GM18951 (cell line): ENCODE measurements at regions not wholly inside any gene's neighbourhood (a gene's known extent, or its start where the extent isn't known, plus 50 kb on each side); places are given as distances from the start of the nearest gene placed in this dataset.

Experiments
- POLR2A ChIP-seq: IDR thresholded peaks from 4 replicates; pipeline ENCODE4 v1.6.1; 2011; ENCODE audit warnings: mild to moderate bottlenecking; ENCODE audit not compliant: insufficient read length, insufficient read depth; ENCODE audit errors: extremely low read depth
- in situ Hi-C: fragments of 300-500 bp; cut with MboI; formaldehyde crosslinking; loops from one replicate; pipeline ENCODE4 v1.12.0; 2022; ENCODE audit warnings: low sequenced_read_pairs, mixed read lengths, inconsistent platforms; ENCODE audit not compliant: unreplicated experiment

DNA sequence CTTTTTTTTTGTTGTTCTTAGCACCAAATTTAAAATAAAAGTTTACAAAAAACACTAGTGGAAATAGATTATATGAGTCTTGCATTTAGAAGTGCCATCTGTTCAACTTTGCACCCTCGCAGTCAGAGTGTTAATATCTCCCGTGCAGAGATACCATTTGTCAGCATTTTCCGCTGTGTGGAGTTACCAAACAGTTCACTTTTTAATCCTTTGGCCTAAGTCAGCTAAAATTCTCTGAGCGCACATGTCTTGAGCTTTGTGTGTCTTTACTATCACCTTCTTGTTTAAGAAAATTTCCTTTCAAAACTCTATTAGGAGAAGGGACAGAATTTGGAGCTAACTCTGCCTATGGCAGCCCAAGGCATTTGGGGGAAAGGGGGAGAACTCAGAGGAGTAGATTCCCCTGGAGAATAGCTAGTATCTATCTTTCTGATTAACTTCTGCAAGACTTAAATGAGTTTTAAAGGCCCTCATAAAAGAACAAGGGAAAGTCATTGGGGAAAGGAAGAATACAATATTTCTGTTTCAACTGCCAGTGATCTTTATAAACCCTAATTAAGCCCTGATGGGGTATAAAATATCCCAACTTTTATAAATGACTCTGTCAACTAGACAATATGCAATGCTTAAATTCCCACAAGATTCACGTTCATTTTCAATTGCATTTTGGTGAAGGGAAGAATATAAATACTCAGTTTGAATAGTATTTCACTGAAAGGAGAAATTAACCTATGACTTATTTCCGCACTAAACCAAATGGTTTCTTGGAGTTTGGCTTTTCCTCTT lies 114.9 kb upstream of the RAB11FIP2 start:
- TF ChIP-seq POLR2A: no peak
- in situ Hi-C loops: no loop called here

GRCh38 chr10:118153287-118153686 lies 106.5 kb upstream of the RAB11FIP2 start:
- no peak for TF ChIP-seq POLR2A
- in situ Hi-C loops: no loop called here

DNA sequence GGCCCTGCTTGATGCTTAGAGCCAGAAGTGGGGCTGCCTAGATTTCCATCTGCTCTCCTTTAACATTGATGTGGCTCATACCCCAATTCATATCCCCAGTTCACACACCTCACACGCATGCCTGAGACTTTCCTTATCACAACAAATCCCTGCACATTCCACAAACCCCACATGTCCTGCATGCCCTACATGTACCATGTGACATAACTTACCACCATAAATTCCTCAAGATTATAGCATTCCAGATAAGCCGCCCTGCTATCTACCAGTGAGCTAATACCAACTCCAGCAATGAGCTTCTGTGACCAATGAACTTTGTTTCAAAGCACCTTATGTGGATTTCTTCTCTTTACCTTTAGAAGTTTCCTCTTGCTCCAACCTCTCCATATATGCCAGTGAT lies 104.7 kb upstream of the RAB11FIP2 start:
- in situ Hi-C loops: no loop called here
- no peak for TF ChIP-seq POLR2A

- in situ Hi-C loops: no loop called here
- TF ChIP-seq POLR2A: no peak
Observed at GRCh38 chr10:118148247-118148646, 101.5 kb upstream of the RAB11FIP2 start.

DNA sequence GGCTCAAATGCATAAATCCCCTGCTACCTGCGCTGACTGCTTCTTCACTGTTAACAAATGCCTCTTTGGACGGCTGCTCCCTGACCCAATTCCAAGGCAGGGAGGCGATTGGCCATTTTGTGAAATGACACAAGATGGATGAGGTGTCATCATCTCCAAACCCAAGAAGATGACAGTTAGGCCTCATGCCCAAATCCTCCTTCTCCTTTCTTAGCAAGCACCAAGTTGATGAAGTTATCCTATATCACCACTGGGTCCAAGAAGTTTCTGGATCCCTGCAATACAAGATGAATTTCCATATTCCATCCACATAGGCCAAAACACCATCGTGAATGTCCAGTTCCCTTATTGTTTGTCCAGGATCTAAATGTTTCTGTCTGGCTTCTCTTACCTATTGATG lies 98.5 kb upstream of the RAB11FIP2 start:
- in situ Hi-C loops: no loop called here
- no peak for TF ChIP-seq POLR2A

DNA sequence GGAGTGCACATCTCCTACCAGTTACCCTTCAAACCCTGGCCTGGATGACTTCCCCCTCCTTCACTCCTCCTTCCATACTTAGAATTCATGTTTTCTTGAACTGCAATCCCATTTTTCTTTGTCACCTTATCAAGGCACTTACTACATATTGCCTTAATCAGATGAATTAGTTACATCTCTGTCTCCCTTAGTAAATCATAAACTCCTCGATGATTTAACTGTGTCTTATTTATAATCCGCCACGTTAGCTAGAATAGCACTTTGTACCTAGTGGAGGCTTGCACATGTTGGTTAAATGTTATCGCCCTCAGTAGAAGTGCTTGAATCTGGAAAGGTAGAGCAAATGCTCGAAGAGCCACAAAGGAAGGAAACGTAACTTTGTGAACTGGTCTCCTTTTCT lies 94.7 kb upstream of the RAB11FIP2 start:
- TF ChIP-seq POLR2A: no peak
- in situ Hi-C loops: no loop called here

GRCh38 chr10:118139321-118139720 lies 92.6 kb upstream of the RAB11FIP2 start:
- TF ChIP-seq POLR2A: no peak
- in situ Hi-C loops: no loop called here

DNA sequence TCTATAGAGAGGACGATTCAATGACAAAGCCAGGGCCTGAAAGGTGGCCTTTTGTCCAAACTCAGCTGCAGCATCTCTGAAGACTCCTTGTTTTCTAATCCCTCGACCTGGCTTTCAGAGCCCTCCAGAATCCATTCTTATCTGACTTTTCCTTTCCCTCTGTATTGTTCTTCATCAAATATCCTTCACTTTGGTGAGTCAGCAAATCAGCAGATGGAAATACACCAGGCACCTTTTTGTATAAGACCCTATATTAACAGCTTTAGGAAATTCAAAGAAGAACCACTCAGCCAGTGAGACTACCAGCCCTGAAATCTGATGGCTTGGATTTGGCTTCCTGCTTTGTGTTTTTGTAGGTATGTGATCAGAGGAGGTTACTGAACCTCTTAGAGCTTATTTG lies 81.9 kb upstream of the RAB11FIP2 start:
- in situ Hi-C loops: no loop called here
- TF ChIP-seq POLR2A: no peak

DNA sequence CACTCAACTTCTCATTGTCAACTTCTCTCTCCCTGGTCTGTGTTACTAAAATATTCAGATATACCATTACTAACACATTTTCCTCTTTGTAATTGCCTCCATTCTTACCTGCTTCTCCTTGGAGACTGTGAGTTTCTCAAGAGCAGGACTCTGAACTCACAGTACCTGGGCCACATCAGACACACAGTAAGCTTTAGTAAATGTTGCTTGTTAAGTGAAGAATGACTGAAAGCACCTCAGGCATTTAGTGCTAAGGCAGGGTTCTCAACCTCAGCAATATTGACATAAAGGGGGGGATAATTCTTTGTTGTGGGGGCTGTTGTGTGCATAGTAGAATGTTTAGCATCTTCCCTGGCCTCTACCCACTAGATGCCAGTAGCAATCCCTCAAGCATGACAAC lies 72.0 kb upstream of the RAB11FIP2 start:
- no peak for TF ChIP-seq POLR2A
- in situ Hi-C loops: no loop called here

DNA sequence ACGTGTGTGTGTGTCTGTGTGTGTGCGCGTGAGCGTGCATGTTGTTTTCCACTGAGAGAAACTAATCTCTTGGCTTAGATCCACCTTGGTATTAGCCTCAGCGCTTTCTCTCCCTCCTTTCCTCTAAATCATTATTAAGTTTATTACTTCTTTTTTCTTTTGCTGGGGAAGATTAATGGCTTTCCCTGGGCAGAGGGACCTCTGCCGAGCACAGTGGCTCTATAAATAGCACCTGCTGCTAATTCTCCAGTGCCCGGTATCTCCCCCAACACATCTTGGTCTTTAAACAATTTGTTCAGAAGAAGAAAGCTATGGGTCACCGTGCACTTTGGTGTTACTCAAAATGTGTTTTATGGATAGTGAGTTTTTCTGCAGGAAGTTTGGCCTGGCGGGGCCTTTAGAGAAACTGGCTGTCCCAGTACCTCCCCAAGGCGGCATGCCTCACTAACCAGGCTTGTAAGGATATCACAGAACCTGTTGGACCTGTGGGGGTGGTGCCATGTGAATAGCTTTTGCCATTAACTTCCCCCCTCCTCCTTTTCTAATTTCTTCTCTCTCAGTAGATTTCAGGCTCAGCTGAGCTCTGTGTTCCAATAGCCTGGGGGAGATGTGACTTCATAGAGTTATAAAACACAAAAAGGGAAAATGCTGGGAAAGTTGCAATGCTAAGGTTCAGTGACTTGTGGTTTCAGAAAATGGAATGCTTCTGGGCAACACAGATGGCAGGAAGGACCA lies 70.1 kb upstream of the RAB11FIP2 start:
- in situ Hi-C loops: no loop called here
- TF ChIP-seq POLR2A: no peak

DNA sequence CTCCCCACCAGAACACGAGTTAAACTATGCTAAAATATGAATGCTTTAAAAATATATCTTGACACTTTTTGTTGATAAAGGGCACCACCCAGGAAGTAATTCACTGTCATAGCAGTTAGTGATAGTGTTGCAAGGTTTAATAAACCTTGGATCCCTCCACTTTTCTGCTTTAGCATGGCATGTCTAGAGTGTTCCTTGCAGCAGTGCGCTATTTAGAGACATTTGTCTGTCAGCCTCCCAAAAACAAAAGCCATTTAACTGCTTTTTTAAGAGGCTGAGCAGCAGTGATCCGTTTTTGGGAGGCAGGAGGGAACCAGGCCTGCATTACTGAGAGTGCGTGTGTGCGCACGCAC lies 69.6 kb upstream of the RAB11FIP2 start:
- TF ChIP-seq POLR2A: no peak
- in situ Hi-C loops: no loop called here

GRCh38 chr10:118115701-118116100 lies 69.0 kb upstream of the RAB11FIP2 start:
- TF ChIP-seq POLR2A: no peak
- in situ Hi-C loops: no loop called here

DNA sequence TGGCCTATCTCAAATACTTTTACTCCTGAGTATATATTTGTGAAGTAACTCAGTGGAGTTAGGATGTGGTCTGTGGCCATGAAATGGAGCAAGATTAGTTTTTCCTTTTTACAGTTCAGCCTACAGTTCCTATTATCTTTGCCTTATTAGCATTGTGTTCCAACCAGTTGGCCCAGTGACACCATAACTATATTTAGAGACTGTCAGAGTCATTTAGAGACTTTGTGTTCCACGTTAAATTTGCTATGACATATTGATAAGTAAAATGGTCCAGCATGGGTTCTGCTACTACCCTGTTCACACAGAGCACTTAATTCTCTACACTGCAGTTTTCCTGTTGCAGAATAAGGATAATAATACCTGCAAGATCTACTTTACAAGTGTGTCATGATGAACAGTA lies 68.3 kb upstream of the RAB11FIP2 start:
- in situ Hi-C loops: no loop called here
- no peak for TF ChIP-seq POLR2A

DNA sequence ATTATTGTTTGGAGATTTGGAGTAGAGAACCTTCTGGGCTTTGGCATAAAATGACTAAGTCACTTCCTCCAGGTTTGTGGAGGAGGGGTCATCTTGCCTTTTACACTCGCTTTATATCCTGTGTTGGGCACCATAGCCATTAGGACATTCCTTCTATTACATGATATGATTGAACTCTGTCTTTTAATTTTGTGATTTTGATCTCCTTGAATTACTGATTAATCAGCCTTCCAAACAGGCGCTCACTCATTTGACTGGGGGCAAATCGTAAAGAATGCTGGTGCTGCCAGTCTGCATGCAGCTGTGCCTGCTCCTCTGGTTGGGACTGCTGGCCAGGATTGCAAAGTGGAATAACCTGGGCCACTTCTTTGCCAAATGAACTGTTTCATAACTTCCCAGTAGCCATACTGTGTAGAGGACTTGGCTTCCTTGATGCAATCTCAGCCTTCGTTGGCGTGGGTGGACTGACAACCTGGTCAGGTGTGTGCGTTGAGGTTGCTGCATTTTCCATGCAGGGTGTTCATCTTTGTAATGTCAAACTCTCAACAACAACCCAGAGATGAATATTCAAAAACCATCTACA lies 65.9 kb upstream of the RAB11FIP2 start:
- in situ Hi-C loops: no loop called here
- TF ChIP-seq POLR2A: no peak
